Mucosa of descending colon (tissue), 3 donors: ENCODE measurements at regions not wholly inside any gene's neighbourhood (a gene's known extent, or its start where the extent isn't known, plus 50 kb on each side); places are given as distances from the start of the nearest gene placed in this dataset.

Source experiments
- ATAC-seq: fragments of 200-7000 bp; cut with Tn5 transposase; one replicate; pipeline ENCODE4 v1.9.1; 2020; ENCODE audit warnings: mild to moderate bottlenecking, moderate library complexity
- DNase-seq, 3 donors: peaks; one replicate each; pipeline ENCODE4 v3.0.0-alpha.2; 2020
- H3K36me3 ChIP-seq: fragments of 200-600 bp; one replicate; pipeline ENCODE4 v1.8.0; 2021; ENCODE audit warnings: low read depth, mild to moderate bottlenecking
- H3K4me1 ChIP-seq: fragments of 200-600 bp; one replicate; pipeline ENCODE4 v1.8.0; 2021; ENCODE audit warnings: low read depth, mild to moderate bottlenecking
- H3K4me3 ChIP-seq: fragments of 200-600 bp; one replicate; pipeline ENCODE4 v1.8.0; 2021; ENCODE audit warnings: mild to moderate bottlenecking
- H3K9me3 ChIP-seq: fragments of 200-600 bp; one replicate; pipeline ENCODE4 v1.8.0; 2021; ENCODE audit warnings: mild to moderate bottlenecking
- CTCF ChIP-seq: fragments of 200-600 bp; IDR thresholded peaks from one replicate; pipeline ENCODE4 v1.8.0; 2022; ENCODE audit warnings: antibody characterized with exemption, mild to moderate bottlenecking
- intact Hi-C, 2 donors: fragments of 100-400 bp; cut with DNase I in 1 of 2; cut with micrococcal nuclease in 1 of 2; formaldehyde crosslinking; loops; one replicate each; pipeline versions ENCODE4 v1.11.0 to v1.11.1; 2022; cut with DNase I, micrococcal nuclease
- donor health status: DM: no; HTN: no; CAD: no; lungs with moderate emphysema.
- donor health status: DM: no; HTN: no; CAD: no.
- donor health status: DM: no; HTN: yes; CAD: no.

- ATAC-seq (peak; percentile 95), DNase-seq (peak; percentile 52 to 70 (median 55))
- intact Hi-C loops, result no loop called here
- Histone ChIP-seq H3K9me3 (peaks cover 5% of the 10 kb centered on the region), H3K36me3 (no peaks in the 10 kb centered on the region), H3K4me3 (no peak overlapping the region), H3K4me1 (peaks cover 4% of the 10 kb centered on the region)
- no peak for TF ChIP-seq CTCF
These were observed 202.5 kb upstream of the TLE3 start for GRCh38 chr15:70299931-70300869.

GRCh38 chr15:70297465-70298058 lies 199.8 kb upstream of the TLE3 start:
- H3K4me3 ChIP-seq, result no peak overlapping the region
- intact Hi-C loops, result no loop called here
- DNase-seq, result no peak
- no peak for ATAC-seq
- no peaks in the 10 kb centered on the region for H3K9me3 ChIP-seq
- TF ChIP-seq CTCF, result no peak
- H3K4me1 ChIP-seq, result peaks cover 4% of the 10 kb centered on the region
- no peaks in the 10 kb centered on the region for H3K36me3 ChIP-seq

GRCh38 chr15:70294731-70295305 lies 197.1 kb upstream of the TLE3 start:
- DNase-seq, result no peak
- ATAC-seq, result no peak
- Histone ChIP-seq H3K36me3 (no peaks in the 10 kb centered on the region), H3K4me1 (no peaks in the 10 kb centered on the region), H3K9me3 (no peaks in the 10 kb centered on the region), H3K4me3 (no peak overlapping the region)
- intact Hi-C loops, result no loop called here
- TF ChIP-seq CTCF, result no peak

GRCh38 chr15:70293591-70294470 lies 196.1 kb upstream of the TLE3 start:
- Histone ChIP-seq H3K4me3 (no peak overlapping the region), H3K4me1 (no peaks in the 10 kb centered on the region), H3K9me3 (no peaks in the 10 kb centered on the region), H3K36me3 (no peaks in the 10 kb centered on the region)
- ATAC-seq, result no peak
- DNase-seq, result no peak
- intact Hi-C loops, result no loop called here
- TF ChIP-seq CTCF, result no peak

GRCh38 chr15:70293138-70293537 lies 195.4 kb upstream of the TLE3 start:
- no peaks in the 10 kb centered on the region for H3K9me3 ChIP-seq
- ATAC-seq, result no peak
- intact Hi-C loops, result no loop called here
- H3K4me3 ChIP-seq, result no peak overlapping the region
- TF ChIP-seq CTCF, result no peak
- DNase-seq, result no peak
- no peaks in the 10 kb centered on the region for H3K36me3 ChIP-seq
- H3K4me1 ChIP-seq, result no peaks in the 10 kb centered on the region
